ENCODE measurements at regions not wholly inside any gene's neighbourhood (a gene's known extent, or its start where the extent isn't known, plus 50 kb on each side); places are given as distances from the start of the nearest gene placed in this dataset.

GRCh38 chr4:85268188-85268587 lies 206.8 kb upstream of the ARHGAP24 start:
- H3K9me3 ChIP-seq (ENCODE audit: control insufficient read depth, low read length): peaks cover under 1% of the 10 kb centered on the region
- H3K4me3 ChIP-seq (ENCODE audit: insufficient read depth in 1 of 2, low read depth in 1 of 2, low read length in 2 of 2): no peak overlapping the region
- H2BK12ac ChIP-seq (ENCODE audit: low read length in 2 of 2): no peak overlapping the region
- no peak overlapping the region for H2BK15ac ChIP-seq (ENCODE audit: low read depth, poor library complexity, severe bottlenecking)
- no peak overlapping the region for H2AK5ac ChIP-seq (ENCODE audit: low read length, severe bottlenecking)
- no peaks in the 10 kb centered on the region for H3K4me1 ChIP-seq (ENCODE audit: control insufficient read depth, insufficient read depth, low read depth, low read length)
- H3K79me1 ChIP-seq (replicated peaks; ENCODE audit: low read length, poor library complexity, severe bottlenecking): no peaks in the 10 kb centered on the region
- H3K14ac ChIP-seq (ENCODE audit: low read length in 2 of 2): no peak overlapping the region
- H3K23ac ChIP-seq (ENCODE audit: low read length in 2 of 2): no peak overlapping the region
- H2AFZ ChIP-seq (ENCODE audit: low read depth, low read length): no peak overlapping the region
- no peaks in the 10 kb centered on the region for H3K27me3 ChIP-seq (ENCODE audit: control insufficient read depth in 1 of 2, insufficient read depth in 1 of 2, low read length in 2 of 2)
- H3K27ac ChIP-seq (ENCODE audit: low read length, poor library complexity, severe bottlenecking): no peak overlapping the region
- no peak overlapping the region for H2BK5ac ChIP-seq (ENCODE audit: low read depth, low read length, poor library complexity, severe bottlenecking)
- H3K9ac ChIP-seq (ENCODE audit: low read length): no peak overlapping the region
- no peak overlapping the region for H3K4ac ChIP-seq (ENCODE audit: low read depth in 1 of 2, low read length in 2 of 2)
- no peak overlapping the region for H3K18ac ChIP-seq (ENCODE audit: low read depth in 1 of 2, low read length in 2 of 2)
- H2BK120ac ChIP-seq (ENCODE audit: low read depth, low read length): no peak overlapping the region
- H3K4me2 ChIP-seq (ENCODE audit: low read length, poor library complexity, severe bottlenecking): no peak overlapping the region
- H3K36me3 ChIP-seq (ENCODE audit: control insufficient read depth in 1 of 2, insufficient read depth in 2 of 2, low read depth in 1 of 2, low read length in 2 of 2): no peaks in the 10 kb centered on the region
- WGBS: 100% methylated on average over 2 of the region's 4 CpGs
- H4K8ac ChIP-seq (ENCODE audit: low read length): no peak overlapping the region
- no peak for DNase-seq
- H4K91ac ChIP-seq (ENCODE audit: low read length): no peak overlapping the region

GRCh38 chr4:85268961-85269360 lies 206.0 kb upstream of the ARHGAP24 start:
- WGBS: 95% methylated on average over 3 of the region's 3 CpGs
- H2BK15ac ChIP-seq (ENCODE audit: low read depth, poor library complexity, severe bottlenecking): no peak overlapping the region
- no peaks in the 10 kb centered on the region for H3K4me1 ChIP-seq (ENCODE audit: control insufficient read depth, insufficient read depth, low read depth, low read length)
- no peaks in the 10 kb centered on the region for H3K79me1 ChIP-seq (replicated peaks; ENCODE audit: low read length, poor library complexity, severe bottlenecking)
- no peak overlapping the region for H3K18ac ChIP-seq (ENCODE audit: low read depth in 1 of 2, low read length in 2 of 2)
- no peak overlapping the region for H2BK120ac ChIP-seq (ENCODE audit: low read depth, low read length)
- H3K9me3 ChIP-seq (ENCODE audit: control insufficient read depth, low read length): peaks cover 8% of the 10 kb centered on the region
- no peak overlapping the region for H2BK5ac ChIP-seq (ENCODE audit: low read depth, low read length, poor library complexity, severe bottlenecking)
- no peak overlapping the region for H2AFZ ChIP-seq (ENCODE audit: low read depth, low read length)
- no peaks in the 10 kb centered on the region for H3K36me3 ChIP-seq (ENCODE audit: control insufficient read depth in 1 of 2, insufficient read depth in 2 of 2, low read depth in 1 of 2, low read length in 2 of 2)
- H3K4me2 ChIP-seq (ENCODE audit: low read length, poor library complexity, severe bottlenecking): no peak overlapping the region
- H2BK12ac ChIP-seq (ENCODE audit: low read length in 2 of 2): no peak overlapping the region
- H3K4me3 ChIP-seq (ENCODE audit: insufficient read depth in 1 of 2, low read depth in 1 of 2, low read length in 2 of 2): no peak overlapping the region
- H3K27ac ChIP-seq (ENCODE audit: low read length, poor library complexity, severe bottlenecking): no peak overlapping the region
- no peak overlapping the region for H2AK5ac ChIP-seq (ENCODE audit: low read length, severe bottlenecking)
- H4K91ac ChIP-seq (ENCODE audit: low read length): no peak overlapping the region
- no peak overlapping the region for H3K4ac ChIP-seq (ENCODE audit: low read depth in 1 of 2, low read length in 2 of 2)
- no peak overlapping the region for H3K9ac ChIP-seq (ENCODE audit: low read length)
- DNase-seq: no peak
- no peak overlapping the region for H3K23ac ChIP-seq (ENCODE audit: low read length in 2 of 2)
- H3K27me3 ChIP-seq (ENCODE audit: control insufficient read depth in 1 of 2, insufficient read depth in 1 of 2, low read length in 2 of 2): no peaks in the 10 kb centered on the region
- H3K14ac ChIP-seq (ENCODE audit: low read length in 2 of 2): no peak overlapping the region
- no peak overlapping the region for H4K8ac ChIP-seq (ENCODE audit: low read length)

- Histone ChIP-seq H3K9ac (ENCODE audit: low read length) (no peak overlapping the region), H3K79me1 (replicated peaks; ENCODE audit: low read length, poor library complexity, severe bottlenecking) (no peaks in the 10 kb centered on the region), H3K27me3 (ENCODE audit: control insufficient read depth in 1 of 2, insufficient read depth in 1 of 2, low read length in 2 of 2) (no peaks in the 10 kb centered on the region), H3K9me3 (ENCODE audit: control insufficient read depth, low read length) (peaks cover 12% of the 10 kb centered on the region), H2AK5ac (ENCODE audit: low read length, severe bottlenecking) (no peak overlapping the region), H3K4me1 (ENCODE audit: control insufficient read depth, insufficient read depth, low read depth, low read length) (no peaks in the 10 kb centered on the region), H3K4me2 (ENCODE audit: low read length, poor library complexity, severe bottlenecking) (no peak overlapping the region), H4K8ac (ENCODE audit: low read length) (no peak overlapping the region), H2AFZ (ENCODE audit: low read depth, low read length) (no peak overlapping the region), H3K14ac (ENCODE audit: low read length in 2 of 2) (no peak overlapping the region), H3K27ac (ENCODE audit: low read length, poor library complexity, severe bottlenecking) (no peak overlapping the region), H3K36me3 (ENCODE audit: control insufficient read depth in 1 of 2, insufficient read depth in 2 of 2, low read depth in 1 of 2, low read length in 2 of 2) (no peaks in the 10 kb centered on the region), H2BK5ac (ENCODE audit: low read depth, low read length, poor library complexity, severe bottlenecking) (no peak overlapping the region), H3K4me3 (ENCODE audit: insufficient read depth in 1 of 2, low read depth in 1 of 2, low read length in 2 of 2) (no peak overlapping the region), H3K23ac (ENCODE audit: low read length in 2 of 2) (no peak overlapping the region), H2BK15ac (ENCODE audit: low read depth, poor library complexity, severe bottlenecking) (no peak overlapping the region), H2BK12ac (ENCODE audit: low read length in 2 of 2) (no peak overlapping the region), H2BK120ac (ENCODE audit: low read depth, low read length) (no peak overlapping the region), H4K91ac (ENCODE audit: low read length) (no peak overlapping the region), H3K4ac (ENCODE audit: low read depth in 1 of 2, low read length in 2 of 2) (no peak overlapping the region), H3K18ac (ENCODE audit: low read depth in 1 of 2, low read length in 2 of 2) (no peak overlapping the region)
- no peak for DNase-seq
- WGBS: 80% methylated on average over 1 of the region's 4 CpGs
These were observed 200.0 kb upstream of the ARHGAP24 start for GRCh38 chr4:85274955-85275354.

- 83% methylated on average over 2 of the region's 2 CpGs for WGBS
These were observed 194.0 kb upstream of the ARHGAP24 start for GRCh38 chr4:85280963-85281362.

More at GRCh38 chr4:85280963-85281362, 194.0 kb upstream of the ARHGAP24 start:
- no peak overlapping the region for H3K18ac ChIP-seq (ENCODE audit: low read depth in 1 of 2, low read length in 2 of 2)
- H2BK15ac ChIP-seq (ENCODE audit: low read depth, poor library complexity, severe bottlenecking): no peak overlapping the region
- H3K9ac ChIP-seq (ENCODE audit: low read length): no peak overlapping the region
- no peak overlapping the region for H2AK5ac ChIP-seq (ENCODE audit: low read length, severe bottlenecking)
- no peak overlapping the region for H2BK12ac ChIP-seq (ENCODE audit: low read length in 2 of 2)
- H3K4ac ChIP-seq (ENCODE audit: low read depth in 1 of 2, low read length in 2 of 2): no peak overlapping the region
- no peak overlapping the region for H3K4me3 ChIP-seq (ENCODE audit: insufficient read depth in 1 of 2, low read depth in 1 of 2, low read length in 2 of 2)
- no peak overlapping the region for H3K23ac ChIP-seq (ENCODE audit: low read length in 2 of 2)
- no peak overlapping the region for H2BK5ac ChIP-seq (ENCODE audit: low read depth, low read length, poor library complexity, severe bottlenecking)
- H3K4me2 ChIP-seq (ENCODE audit: low read length, poor library complexity, severe bottlenecking): no peak overlapping the region
- H3K27ac ChIP-seq (ENCODE audit: low read length, poor library complexity, severe bottlenecking): no peak overlapping the region
- no peaks in the 10 kb centered on the region for H3K79me1 ChIP-seq (replicated peaks; ENCODE audit: low read length, poor library complexity, severe bottlenecking)
- H2AFZ ChIP-seq (ENCODE audit: low read depth, low read length): no peak overlapping the region
- H3K14ac ChIP-seq (ENCODE audit: low read length in 2 of 2): no peak overlapping the region
- H3K27me3 ChIP-seq (ENCODE audit: control insufficient read depth in 1 of 2, insufficient read depth in 1 of 2, low read length in 2 of 2): no peaks in the 10 kb centered on the region
- H3K9me3 ChIP-seq (ENCODE audit: control insufficient read depth, low read length): peaks cover under 1% of the 10 kb centered on the region
- no peaks in the 10 kb centered on the region for H3K4me1 ChIP-seq (ENCODE audit: control insufficient read depth, insufficient read depth, low read depth, low read length)
- H4K91ac ChIP-seq (ENCODE audit: low read length): no peak overlapping the region
- H2BK120ac ChIP-seq (ENCODE audit: low read depth, low read length): no peak overlapping the region
- no peak overlapping the region for H4K8ac ChIP-seq (ENCODE audit: low read length)
- no peak for DNase-seq
- H3K36me3 ChIP-seq (ENCODE audit: control insufficient read depth in 1 of 2, insufficient read depth in 2 of 2, low read depth in 1 of 2, low read length in 2 of 2): no peaks in the 10 kb centered on the region

Measured in mesenchymal stem cell (in vitro differentiated cells and primary cell).